ENCODE measurements at regions not wholly inside any gene's neighbourhood (a gene's known extent, or its start where the extent isn't known, plus 50 kb on each side); places are given as distances from the start of the nearest gene placed in this dataset.

GRCh38 chr12:74988156-74988555, 221.5 kb downstream of the KCNC2 start:
- DNase-seq (ENCODE audit: low spot score) = no peak
